Neural progenitor cell (in vitro differentiated cells): ENCODE measurements at regions not wholly inside any gene's neighbourhood (a gene's known extent, or its start where the extent isn't known, plus 50 kb on each side); places are given as distances from the start of the nearest gene placed in this dataset.

Experiments
- DNase-seq: peaks from one replicate; pipeline ENCODE4 v3.0.0-alpha.2; 2016; ENCODE audit warnings: low spot score
- H2AFZ ChIP-seq: fragments of 200-600 bp; sonication (generic); replicated peaks from 2 replicates; pipeline ENCODE4 v1.6.1; 2016; ENCODE audit warnings: antibody characterized with exemption
- H3F3A ChIP-seq: fragments of 200-600 bp; sonication (generic); 2 replicates; pipeline ENCODE4 v1.6.1; 2016; ENCODE audit warnings: antibody characterized with exemption, low read depth
- H3K27ac ChIP-seq: fragments of 200-600 bp; sonication (generic); 2 replicates; pipeline ENCODE4 v1.5.1; 2016; ENCODE audit warnings: mild to moderate bottlenecking
- H3K27me3 ChIP-seq: fragments of 200-600 bp; sonication (generic); 2 replicates; pipeline ENCODE4 v1.6.1; 2016; ENCODE audit warnings: mild to moderate bottlenecking, moderate library complexity
- H3K36me3 ChIP-seq: fragments of 200-600 bp; sonication (generic); 2 replicates; pipeline ENCODE4 v1.5.1; 2016
- H3K4me1 ChIP-seq: fragments of 200-600 bp; sonication (generic); 2 replicates; pipeline ENCODE4 v1.6.1; 2016; ENCODE audit warnings: mixed run types
- H3K4me2 ChIP-seq: fragments of 200-600 bp; sonication (generic); 2 replicates; pipeline ENCODE4 v1.6.1; 2016
- H3K4me3 ChIP-seq: fragments of 200-600 bp; sonication (generic); 2 replicates; pipeline ENCODE4 v1.5.1; 2016
- H3K79me2 ChIP-seq: fragments of 200-600 bp; sonication (generic); 2 replicates; pipeline ENCODE4 v1.6.1; 2016; ENCODE audit warnings: low read depth
- H3K9ac ChIP-seq: fragments of 200-600 bp; sonication (generic); 2 replicates; pipeline ENCODE4 v1.6.1; 2016
- H3K9me3 ChIP-seq: fragments of 200-600 bp; sonication (generic); 2 replicates; pipeline ENCODE4 v1.5.1; 2016; ENCODE audit warnings: low read depth
- H4K20me1 ChIP-seq: fragments of 200-600 bp; sonication (generic); 2 replicates; pipeline ENCODE4 v1.6.1; 2016; ENCODE audit warnings: low read depth
- H3K27ac Mint-ChIP-seq: 3 replicates; pipeline ENCODE4 v1.8.0; 2021; ENCODE audit warnings: mixed read lengths
- H3K27me3 Mint-ChIP-seq: 2 replicates; pipeline ENCODE4 v1.8.0; 2022; ENCODE audit warnings: low read depth, mild to moderate bottlenecking, inconsistent platforms, moderate library complexity, mixed read lengths; ENCODE audit not compliant: insufficient read depth
- H3K36me3 Mint-ChIP-seq: 3 replicates; pipeline ENCODE4 v1.8.0; 2021; ENCODE audit warnings: mixed read lengths
- H3K4me1 Mint-ChIP-seq: 3 replicates; pipeline ENCODE4 v1.8.0; 2021; ENCODE audit warnings: mixed read lengths
- H3K4me3 Mint-ChIP-seq: 3 replicates; pipeline ENCODE4 v1.8.0; 2021; ENCODE audit warnings: mild to moderate bottlenecking, moderate library complexity, mixed read lengths
- H3K9me3 Mint-ChIP-seq: 3 replicates; pipeline ENCODE4 v1.8.0; 2020; ENCODE audit warnings: mixed read lengths
- CTCF ChIP-seq: fragments of 200-600 bp; sonication (generic); IDR thresholded peaks from 2 replicates; pipeline ENCODE4 v1.5.1; 2017; ENCODE audit warnings: antibody characterized with exemption, mild to moderate bottlenecking
- EZH2 ChIP-seq: fragments of 200-600 bp; sonication (generic); IDR thresholded peaks from 2 replicates; pipeline ENCODE4 v1.6.1; 2017; ENCODE audit warnings: antibody characterized with exemption, mild to moderate bottlenecking, moderate library complexity
- EZH2phosphoT487 ChIP-seq: fragments of 200-600 bp; sonication (generic); IDR thresholded peaks from 2 replicates; pipeline ENCODE4 v1.6.1; 2017; ENCODE audit warnings: antibody characterized with exemption

DNA sequence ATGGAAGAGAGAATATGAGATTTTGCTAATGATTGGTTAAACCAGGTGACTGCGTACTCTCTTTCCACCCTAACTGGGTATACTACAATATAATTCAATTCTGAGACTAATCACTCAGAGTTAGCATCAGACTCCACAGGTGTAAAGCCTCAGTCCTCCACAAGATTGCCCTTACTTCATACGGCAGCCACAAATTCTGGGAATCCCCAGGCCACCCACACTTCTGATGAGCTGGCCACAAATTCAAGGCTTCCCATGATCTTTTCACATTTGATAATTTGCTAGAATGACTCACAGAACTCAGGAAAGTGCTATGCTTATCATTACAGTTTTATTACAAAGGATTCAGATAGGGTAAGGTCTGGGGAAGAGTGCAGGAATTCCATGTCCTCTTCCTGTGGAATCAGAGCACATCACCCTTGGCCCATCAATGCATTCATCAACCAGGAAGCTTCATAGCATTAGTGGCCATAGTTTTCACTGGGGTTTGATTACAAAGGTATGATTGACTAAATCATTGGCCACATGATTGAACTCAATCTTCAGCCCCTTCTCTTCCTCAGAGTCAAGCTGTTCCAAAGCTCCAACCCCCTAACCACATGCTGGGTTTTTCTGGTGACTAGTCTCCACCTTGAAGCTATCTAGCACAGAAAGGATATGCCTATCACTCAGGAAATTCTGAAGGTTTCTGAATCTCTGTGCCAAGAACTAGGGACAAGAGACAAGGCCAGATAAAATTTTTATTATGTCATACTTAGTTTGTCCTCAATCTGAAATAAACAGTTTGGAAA lies 131.7 kb downstream of the HHIPL2 start:
- Mint-ChIP-seq H3K27ac (no peak overlapping the region), H3K4me1 (no peaks in the 10 kb centered on the region), H3K27me3 (no peaks in the 10 kb centered on the region), H3K4me3 (no peak overlapping the region), H3K36me3 (no peaks in the 10 kb centered on the region), H3K9me3 (no peaks in the 10 kb centered on the region)
- Histone ChIP-seq H3K4me3 (no peak overlapping the region), H3F3A (no peaks in the 10 kb centered on the region), H3K36me3 (no peaks in the 10 kb centered on the region), H3K4me1 (no peaks in the 10 kb centered on the region), H2AFZ (no peak overlapping the region), H3K9ac (no peak overlapping the region), H3K27me3 (no peaks in the 10 kb centered on the region), H3K79me2 (no peaks in the 10 kb centered on the region), H3K9me3 (no peaks in the 10 kb centered on the region), H3K27ac (no peak overlapping the region), H3K4me2 (no peak overlapping the region), H4K20me1 (no peaks in the 10 kb centered on the region)
- no peak for DNase-seq
- no peak for TF ChIP-seq EZH2
- no peak for TF ChIP-seq CTCF
- TF ChIP-seq EZH2phosphoT487: no peak

GRCh38 chr1:222415441-222415840 lies 132.5 kb downstream of the HHIPL2 start:
- Histone ChIP-seq H3K9ac (no peak overlapping the region), H4K20me1 (no peaks in the 10 kb centered on the region), H3K4me1 (no peaks in the 10 kb centered on the region), H3K27ac (no peak overlapping the region), H2AFZ (no peak overlapping the region), H3K4me3 (no peak overlapping the region), H3K79me2 (no peaks in the 10 kb centered on the region), H3F3A (no peaks in the 10 kb centered on the region), H3K4me2 (no peak overlapping the region), H3K36me3 (no peaks in the 10 kb centered on the region), H3K27me3 (no peaks in the 10 kb centered on the region), H3K9me3 (no peaks in the 10 kb centered on the region)
- H3K27ac Mint-ChIP-seq: no peak overlapping the region
- H3K4me3 Mint-ChIP-seq: no peak overlapping the region
- no peaks in the 10 kb centered on the region for H3K4me1 Mint-ChIP-seq
- H3K9me3 Mint-ChIP-seq: no peaks in the 10 kb centered on the region
- TF ChIP-seq CTCF (no peak), EZH2phosphoT487 (no peak), EZH2 (no peak)
- no peak for DNase-seq
- no peaks in the 10 kb centered on the region for H3K36me3 Mint-ChIP-seq
- no peaks in the 10 kb centered on the region for H3K27me3 Mint-ChIP-seq

GRCh38 chr1:222413991-222414549 lies 133.8 kb downstream of the HHIPL2 start:
- no peaks in the 10 kb centered on the region for H4K20me1 ChIP-seq
- no peaks in the 10 kb centered on the region for H3K4me1 ChIP-seq
- H2AFZ ChIP-seq: no peak overlapping the region
- H3K9me3 ChIP-seq: no peaks in the 10 kb centered on the region
- Mint-ChIP-seq H3K27ac (no peak overlapping the region), H3K9me3 (peaks cover 2% of the 10 kb centered on the region), H3K4me1 (no peaks in the 10 kb centered on the region), H3K4me3 (no peak overlapping the region), H3K27me3 (no peaks in the 10 kb centered on the region), H3K36me3 (no peaks in the 10 kb centered on the region)
- no peak for DNase-seq
- no peaks in the 10 kb centered on the region for H3F3A ChIP-seq
- no peak overlapping the region for H3K4me2 ChIP-seq
- no peaks in the 10 kb centered on the region for H3K79me2 ChIP-seq
- no peak overlapping the region for H3K27ac ChIP-seq
- no peak for TF ChIP-seq EZH2
- TF ChIP-seq CTCF: no peak
- no peak for TF ChIP-seq EZH2phosphoT487
- H3K4me3 ChIP-seq: no peak overlapping the region
- H3K9ac ChIP-seq: no peak overlapping the region
- H3K27me3 ChIP-seq: no peaks in the 10 kb centered on the region
- H3K36me3 ChIP-seq: no peaks in the 10 kb centered on the region
